Lung (tissue), 11 donors: ENCODE measurements at regions not wholly inside any gene's neighbourhood (a gene's known extent, or its start where the extent isn't known, plus 50 kb on each side); places are given as distances from the start of the nearest gene placed in this dataset.
"Not testable (repeated sequence)": the region's sequence is repeated elsewhere in the genome, so short reads cannot be mapped to it uniquely, and the experiment has no call there.

Source experiments
- ATAC-seq: fragments of 200-7000 bp; cut with Tn5 transposase; one replicate; pipeline ENCODE4 v1.9.1; 2020; ENCODE audit warnings: moderate number of reproducible peaks; ENCODE audit not compliant: insufficient read depth, low FRiP score
- DNase-seq, 3 donors: peaks; one replicate each; pipeline ENCODE4 v3.0.0-alpha.2; 2013 to 2017
- H3K27ac ChIP-seq, 2 donors: one replicate each; pipeline ENCODE4 v1.5.1; 2013; ENCODE audit warnings: mild to moderate bottlenecking in 2 of 2, moderate library complexity in 2 of 2, control low read depth in 1 of 2, inconsistent platforms in 1 of 2, low read depth in 1 of 2, low read length in 1 of 2
- H3K27me3 ChIP-seq, 3 donors: one replicate each; pipeline ENCODE4 v1.5.1; 2013; ENCODE audit warnings: low read length in 2 of 3; ENCODE audit not compliant: control insufficient read depth in 3 of 3, insufficient read depth in 3 of 3
- H3K36me3 ChIP-seq, 4 donors: one replicate each; pipeline ENCODE4 v1.5.1; 2013; ENCODE audit warnings: low read length in 4 of 4, mild to moderate bottlenecking in 1 of 4, moderate library complexity in 1 of 4; ENCODE audit not compliant: control insufficient read depth in 4 of 4, insufficient read depth in 4 of 4
- H3K4me1 ChIP-seq, 5 donors: one replicate each; pipeline ENCODE4 v1.5.1; 2013; ENCODE audit warnings: low read length in 5 of 5, mild to moderate bottlenecking in 2 of 5, moderate library complexity in 1 of 5; ENCODE audit not compliant: control insufficient read depth in 5 of 5, insufficient read depth in 5 of 5
- H3K4me3 ChIP-seq: one replicate; pipeline ENCODE4 v1.5.1; 2013; ENCODE audit warnings: mild to moderate bottlenecking, control low read depth, moderate library complexity
- H3K9ac ChIP-seq, 2 donors: one replicate each; pipeline ENCODE4 v1.5.1; 2013; ENCODE audit warnings: low read length in 2 of 2, control low read depth in 1 of 2; ENCODE audit not compliant: insufficient read depth in 1 of 2
- H3K9me3 ChIP-seq, 4 donors: one replicate each; pipeline ENCODE4 v1.5.1; 2013; ENCODE audit warnings: low read length in 3 of 4, mild to moderate bottlenecking in 1 of 4, moderate library complexity in 1 of 4; ENCODE audit not compliant: control insufficient read depth in 4 of 4, insufficient read depth in 3 of 4
- CTCF ChIP-seq: IDR thresholded peaks from 2 replicates; pipeline ENCODE4 v1.5.1; 2012; ENCODE audit warnings: mild to moderate bottlenecking; ENCODE audit errors: control extremely low read depth, extremely low read depth
- WGBS, 2 donors: extraction: QIAGEN DNeasy Blood & Tissue Kit; methylation state at CpG; one replicate each; pipeline ENCODE4 v1.1.7; 2013; 5-methylcytosine and 5-hydroxymethylcytosine counted together
- donor health status: control.
- donor health status: control.
- donor health status: Bipolar disorder and iron deficiency.
- donor health status: healthy.
- donor health status: DM: yes; HTN: yes; CAD: no.

- 75 to 100% methylated on average over 1 to 2 of the region's 2 CpGs for WGBS, 2 donors
- no peak overlapping the region for H3K27ac ChIP-seq
- H3K4me3 ChIP-seq: no peak overlapping the region
- DNase-seq: no peak
- H3K27me3 ChIP-seq: no peaks in the 10 kb centered on the region
- H3K4me1 ChIP-seq: no peaks in the 10 kb centered on the region
- no peaks in the 10 kb centered on the region for H3K36me3 ChIP-seq
- no peak for TF ChIP-seq CTCF
- no peaks in the 10 kb centered on the region for H3K9me3 ChIP-seq
- H3K9ac ChIP-seq: no peak overlapping the region
- no peak for ATAC-seq
Observed at GRCh38 chr3:153055779-153056178, 106.2 kb upstream of the RAP2B start.

- H3K4me1 ChIP-seq, H3K9ac ChIP-seq, H3K4me3 ChIP-seq, H3K36me3 ChIP-seq, ATAC-seq, H3K27ac ChIP-seq, H3K9me3 ChIP-seq, H3K27me3 ChIP-seq, DNase-seq: not testable (repeated sequence)
- WGBS, 2 donors: 64 to 70% methylated on average over 6 of the region's 6 CpGs
Observed at GRCh38 chr3:153058031-153058688, 103.9 kb upstream of the RAP2B start.

- no peaks in the 10 kb centered on the region for H3K36me3 ChIP-seq
- H3K9ac ChIP-seq: no peak overlapping the region
- no peak overlapping the region for H3K27ac ChIP-seq
- no peaks in the 10 kb centered on the region for H3K27me3 ChIP-seq
- no peak overlapping the region for H3K4me3 ChIP-seq
- no peaks in the 10 kb centered on the region for H3K4me1 ChIP-seq
- no peak for DNase-seq
- 49 to 56% methylated on average over 5 of the region's 5 CpGs for WGBS, 2 donors
- TF ChIP-seq CTCF: no peak
- H3K9me3 ChIP-seq: no peaks in the 10 kb centered on the region
- no peak for ATAC-seq
Observed at GRCh38 chr3:153060346-153060745, 101.7 kb upstream of the RAP2B start.

- Histone ChIP-seq H3K9me3 (no peaks in the 10 kb centered on the region), H3K27ac (no peak overlapping the region), H3K9ac (no peak overlapping the region), H3K27me3 (no peaks in the 10 kb centered on the region), H3K4me1 (no peaks in the 10 kb centered on the region), H3K4me3 (no peak overlapping the region), H3K36me3 (no peaks in the 10 kb centered on the region)
- 90 to 93% methylated on average over 4 of the region's 4 CpGs for WGBS, 2 donors
- ATAC-seq (no peak), DNase-seq (no peak)
- TF ChIP-seq CTCF: no peak
Observed at GRCh38 chr3:153061938-153062528, 100.0 kb upstream of the RAP2B start.
